GM23338 (cell line): ENCODE measurements at regions not wholly inside any gene's neighbourhood (a gene's known extent, or its start where the extent isn't known, plus 50 kb on each side); places are given as distances from the start of the nearest gene placed in this dataset.

ENCODE experiments used
- ATAC-seq: fragments of 200-7000 bp; cut with Tn5 transposase; 3 replicates; pipeline ENCODE4 v1.9.1; 2020
- DNase-seq: peaks from one replicate; pipeline ENCODE4 v3.0.0-alpha.2; 2015; ENCODE audit warnings: low spot score
- H2AFZ ChIP-seq: fragments of 200-600 bp; sonication (generic); 2 replicates; pipeline ENCODE4 v1.8.0; 2016; ENCODE audit warnings: antibody characterized with exemption, mild to moderate bottlenecking, moderate library complexity
- H3F3A ChIP-seq: fragments of 200-600 bp; sonication (generic); replicated peaks from 2 replicates; pipeline ENCODE4 v1.8.0; 2017; ENCODE audit warnings: antibody characterized with exemption, mixed run types, low read depth
- H3K27ac ChIP-seq: fragments of 200-600 bp; sonication (generic); 2 replicates; pipeline ENCODE4 v1.6.1; 2016; ENCODE audit warnings: low read depth
- H3K27me3 ChIP-seq: fragments of 200-600 bp; sonication (generic); 2 replicates; pipeline ENCODE4 v1.8.0; 2016; ENCODE audit warnings: mild to moderate bottlenecking, mixed run types, moderate library complexity; ENCODE audit not compliant: insufficient read depth
- H3K36me3 ChIP-seq: fragments of 200-600 bp; sonication (generic); 2 replicates; pipeline ENCODE4 v1.8.0; 2016; ENCODE audit warnings: mild to moderate bottlenecking; ENCODE audit not compliant: insufficient read depth
- H3K4me1 ChIP-seq: fragments of 200-600 bp; sonication (generic); 2 replicates; pipeline ENCODE4 v1.8.0; 2016; ENCODE audit warnings: mild to moderate bottlenecking, moderate library complexity; ENCODE audit not compliant: insufficient read depth
- H3K4me2 ChIP-seq: fragments of 200-600 bp; sonication (generic); 2 replicates; pipeline ENCODE4 v1.7.1; 2017; ENCODE audit warnings: mixed run types
- H3K4me3 ChIP-seq: fragments of 200-600 bp; sonication (generic); 2 replicates; pipeline ENCODE4 v1.6.1; 2016; ENCODE audit warnings: mixed run types
- H3K79me2 ChIP-seq: fragments of 200-600 bp; sonication (generic); replicated peaks from 2 replicates; pipeline ENCODE4 v1.8.0; 2017; ENCODE audit warnings: mild to moderate bottlenecking; ENCODE audit not compliant: insufficient read depth
- H3K9me2 ChIP-seq: fragments of 200-600 bp; sonication (generic); 2 replicates; pipeline ENCODE4 v1.8.0; 2017; ENCODE audit not compliant: insufficient read depth
- H4K20me1 ChIP-seq: fragments of 200-600 bp; sonication (generic); replicated peaks from 2 replicates; pipeline ENCODE4 v1.8.0; 2017; ENCODE audit warnings: mild to moderate bottlenecking; ENCODE audit not compliant: insufficient read depth
- H3K27ac Mint-ChIP-seq: 2 replicates; pipeline ENCODE4 v1.8.0; 2020; ENCODE audit warnings: inconsistent platforms, mild to moderate bottlenecking, moderate library complexity, mixed read lengths
- H3K27me3 Mint-ChIP-seq: 3 replicates; pipeline ENCODE4 v1.8.0; 2022; ENCODE audit warnings: low read depth, mild to moderate bottlenecking, moderate library complexity, mixed read lengths, inconsistent platforms; ENCODE audit not compliant: insufficient read depth, poor library complexity
- H3K36me3 Mint-ChIP-seq: 3 replicates; pipeline ENCODE4 v1.8.0; 2021; ENCODE audit warnings: low read depth, mild to moderate bottlenecking, inconsistent platforms, moderate library complexity, mixed read lengths
- H3K4me1 Mint-ChIP-seq: 3 replicates; pipeline ENCODE4 v1.8.0; 2020; ENCODE audit warnings: mild to moderate bottlenecking, inconsistent platforms, mixed read lengths
- H3K4me3 Mint-ChIP-seq: 3 replicates; pipeline ENCODE4 v1.8.0; 2021; ENCODE audit warnings: moderate library complexity, mild to moderate bottlenecking, inconsistent platforms, mixed read lengths
- H3K9me3 Mint-ChIP-seq: 3 replicates; pipeline ENCODE4 v1.8.0; 2020; ENCODE audit warnings: moderate library complexity, mild to moderate bottlenecking, inconsistent platforms, mixed read lengths
- CREB1 ChIP-seq: fragments of 250-450 bp; sonication (Bioruptor Pico); IDR thresholded peaks from 2 replicates; pipeline ENCODE4 v1.5.0; 2020; ENCODE audit warnings: low read depth, mild to moderate bottlenecking, moderate library complexity
- CTCF ChIP-seq, 2 experiments: fragments of 200-600 bp in 1 of 2; sonication (generic) in 1 of 2; conservative IDR thresholded peaks; 2 replicates each; pipeline versions ENCODE4 v1.5.1 to v1.6.1; 2016 to 2017; ENCODE audit warnings: antibody characterized with exemption in 2 of 2, low read depth in 2 of 2, mild to moderate bottlenecking in 2 of 2, moderate library complexity in 1 of 2
- EZH2 ChIP-seq: fragments of 200-600 bp; sonication (generic); IDR thresholded peaks from one replicate; pipeline ENCODE4 v1.8.0; 2017; ENCODE audit warnings: antibody characterized with exemption, mild to moderate bottlenecking, low read depth; ENCODE audit not compliant: unreplicated experiment
- EZH2phosphoT487 ChIP-seq: fragments of 200-600 bp; sonication (generic); IDR thresholded peaks from one replicate; pipeline ENCODE4 v1.8.1; 2018; ENCODE audit warnings: antibody characterized with exemption; ENCODE audit not compliant: unreplicated experiment
- JUNB ChIP-seq: IDR thresholded peaks from one replicate; pipeline ENCODE4 v1.6.1; 2016; ENCODE audit warnings: antibody characterized with exemption; ENCODE audit not compliant: unreplicated experiment
- NANOG ChIP-seq: IDR thresholded peaks from 2 replicates; pipeline ENCODE4 v1.6.1; 2016; ENCODE audit warnings: antibody characterized with exemption, borderline replicate concordance
- POLR2AphosphoS5 ChIP-seq: IDR thresholded peaks from 2 replicates; pipeline ENCODE4 v1.6.1; 2016; ENCODE audit warnings: antibody characterized with exemption, low read depth
- STAT1 ChIP-seq: IDR thresholded peaks from one replicate; pipeline ENCODE4 v1.6.1; 2016; ENCODE audit warnings: antibody characterized with exemption; ENCODE audit not compliant: unreplicated experiment
- ZNF114 ChIP-seq: fragments of 250-450 bp; sonication (Bioruptor Pico); IDR thresholded peaks from 2 replicates; pipeline ENCODE4 v1.5.0; 2020; ENCODE audit warnings: mild to moderate bottlenecking, moderate library complexity
- ZNF331 ChIP-seq: fragments of 250-450 bp; sonication (Bioruptor Pico); IDR thresholded peaks from 2 replicates; pipeline ENCODE4 v1.5.0; 2020; ENCODE audit warnings: low read depth, mild to moderate bottlenecking, moderate library complexity
- TF ChIP-seq, protein P1 (sequence below): fragments of 250-450 bp; sonication (Bioruptor Pico); IDR thresholded peaks from 2 replicates; pipeline ENCODE4 v1.5.0; 2020; ENCODE audit warnings: mild to moderate bottlenecking, moderate library complexity
- TF ChIP-seq, protein P2 (sequence below): IDR thresholded peaks from one replicate; pipeline ENCODE4 v1.6.1; 2018; ENCODE audit warnings: antibody characterized with exemption; ENCODE audit not compliant: unreplicated experiment
- TF ChIP-seq, protein P3 (sequence below): IDR thresholded peaks from 2 replicates; pipeline ENCODE4 v1.6.1; 2016; ENCODE audit warnings: antibody characterized with exemption

DNA sequence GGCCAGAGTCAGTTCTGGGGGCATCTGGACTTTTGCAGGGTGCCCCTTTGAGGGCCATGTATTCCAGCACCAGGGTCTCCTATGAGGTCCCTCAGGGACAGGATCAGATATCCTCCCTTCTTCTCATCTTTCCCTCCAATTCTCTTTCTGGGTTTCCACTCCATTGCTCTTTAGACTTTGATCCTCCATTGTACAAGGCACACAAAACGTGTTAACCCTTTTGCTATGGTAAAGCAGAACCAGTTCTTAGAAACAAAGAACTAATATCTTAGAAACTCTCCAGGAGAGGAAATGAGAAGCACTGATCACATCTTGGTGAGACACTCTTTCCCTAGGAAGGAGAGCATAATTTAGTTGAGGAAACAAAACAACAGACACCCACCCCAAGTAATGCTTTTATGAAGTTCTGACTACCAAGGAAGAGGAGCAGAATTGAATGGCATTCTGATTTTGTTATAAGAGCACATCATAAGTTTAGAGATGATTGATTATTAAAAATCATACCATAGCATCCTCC lies 200.7 kb upstream of the NPY2R start:
- Histone ChIP-seq H3K36me3 (no peaks in the 10 kb centered on the region), H3F3A (no peaks in the 10 kb centered on the region), H3K27me3 (no peaks in the 10 kb centered on the region), H3K4me1 (peaks cover 5% of the 10 kb centered on the region; the same call in 1 of the 2 replicates), H2AFZ (no peak overlapping the region), H4K20me1 (no peaks in the 10 kb centered on the region), H3K79me2 (no peaks in the 10 kb centered on the region), H3K27ac (no peak overlapping the region), H3K4me3 (no peak overlapping the region), H3K9me2 (no peaks in the 10 kb centered on the region), H3K4me2 (no peak overlapping the region)
- ATAC-seq (no peak), DNase-seq (no peak)
- H3K27me3 Mint-ChIP-seq, result no peaks in the 10 kb centered on the region
- H3K4me1 Mint-ChIP-seq, result peaks cover 7% of the 10 kb centered on the region; the same call in 2 of the 3 replicates
- no peak overlapping the region for H3K27ac Mint-ChIP-seq
- H3K36me3 Mint-ChIP-seq, result no peaks in the 10 kb centered on the region
- no peak overlapping the region for H3K4me3 Mint-ChIP-seq
- no peaks in the 10 kb centered on the region for H3K9me3 Mint-ChIP-seq
- TF ChIP-seq, protein P1, sequence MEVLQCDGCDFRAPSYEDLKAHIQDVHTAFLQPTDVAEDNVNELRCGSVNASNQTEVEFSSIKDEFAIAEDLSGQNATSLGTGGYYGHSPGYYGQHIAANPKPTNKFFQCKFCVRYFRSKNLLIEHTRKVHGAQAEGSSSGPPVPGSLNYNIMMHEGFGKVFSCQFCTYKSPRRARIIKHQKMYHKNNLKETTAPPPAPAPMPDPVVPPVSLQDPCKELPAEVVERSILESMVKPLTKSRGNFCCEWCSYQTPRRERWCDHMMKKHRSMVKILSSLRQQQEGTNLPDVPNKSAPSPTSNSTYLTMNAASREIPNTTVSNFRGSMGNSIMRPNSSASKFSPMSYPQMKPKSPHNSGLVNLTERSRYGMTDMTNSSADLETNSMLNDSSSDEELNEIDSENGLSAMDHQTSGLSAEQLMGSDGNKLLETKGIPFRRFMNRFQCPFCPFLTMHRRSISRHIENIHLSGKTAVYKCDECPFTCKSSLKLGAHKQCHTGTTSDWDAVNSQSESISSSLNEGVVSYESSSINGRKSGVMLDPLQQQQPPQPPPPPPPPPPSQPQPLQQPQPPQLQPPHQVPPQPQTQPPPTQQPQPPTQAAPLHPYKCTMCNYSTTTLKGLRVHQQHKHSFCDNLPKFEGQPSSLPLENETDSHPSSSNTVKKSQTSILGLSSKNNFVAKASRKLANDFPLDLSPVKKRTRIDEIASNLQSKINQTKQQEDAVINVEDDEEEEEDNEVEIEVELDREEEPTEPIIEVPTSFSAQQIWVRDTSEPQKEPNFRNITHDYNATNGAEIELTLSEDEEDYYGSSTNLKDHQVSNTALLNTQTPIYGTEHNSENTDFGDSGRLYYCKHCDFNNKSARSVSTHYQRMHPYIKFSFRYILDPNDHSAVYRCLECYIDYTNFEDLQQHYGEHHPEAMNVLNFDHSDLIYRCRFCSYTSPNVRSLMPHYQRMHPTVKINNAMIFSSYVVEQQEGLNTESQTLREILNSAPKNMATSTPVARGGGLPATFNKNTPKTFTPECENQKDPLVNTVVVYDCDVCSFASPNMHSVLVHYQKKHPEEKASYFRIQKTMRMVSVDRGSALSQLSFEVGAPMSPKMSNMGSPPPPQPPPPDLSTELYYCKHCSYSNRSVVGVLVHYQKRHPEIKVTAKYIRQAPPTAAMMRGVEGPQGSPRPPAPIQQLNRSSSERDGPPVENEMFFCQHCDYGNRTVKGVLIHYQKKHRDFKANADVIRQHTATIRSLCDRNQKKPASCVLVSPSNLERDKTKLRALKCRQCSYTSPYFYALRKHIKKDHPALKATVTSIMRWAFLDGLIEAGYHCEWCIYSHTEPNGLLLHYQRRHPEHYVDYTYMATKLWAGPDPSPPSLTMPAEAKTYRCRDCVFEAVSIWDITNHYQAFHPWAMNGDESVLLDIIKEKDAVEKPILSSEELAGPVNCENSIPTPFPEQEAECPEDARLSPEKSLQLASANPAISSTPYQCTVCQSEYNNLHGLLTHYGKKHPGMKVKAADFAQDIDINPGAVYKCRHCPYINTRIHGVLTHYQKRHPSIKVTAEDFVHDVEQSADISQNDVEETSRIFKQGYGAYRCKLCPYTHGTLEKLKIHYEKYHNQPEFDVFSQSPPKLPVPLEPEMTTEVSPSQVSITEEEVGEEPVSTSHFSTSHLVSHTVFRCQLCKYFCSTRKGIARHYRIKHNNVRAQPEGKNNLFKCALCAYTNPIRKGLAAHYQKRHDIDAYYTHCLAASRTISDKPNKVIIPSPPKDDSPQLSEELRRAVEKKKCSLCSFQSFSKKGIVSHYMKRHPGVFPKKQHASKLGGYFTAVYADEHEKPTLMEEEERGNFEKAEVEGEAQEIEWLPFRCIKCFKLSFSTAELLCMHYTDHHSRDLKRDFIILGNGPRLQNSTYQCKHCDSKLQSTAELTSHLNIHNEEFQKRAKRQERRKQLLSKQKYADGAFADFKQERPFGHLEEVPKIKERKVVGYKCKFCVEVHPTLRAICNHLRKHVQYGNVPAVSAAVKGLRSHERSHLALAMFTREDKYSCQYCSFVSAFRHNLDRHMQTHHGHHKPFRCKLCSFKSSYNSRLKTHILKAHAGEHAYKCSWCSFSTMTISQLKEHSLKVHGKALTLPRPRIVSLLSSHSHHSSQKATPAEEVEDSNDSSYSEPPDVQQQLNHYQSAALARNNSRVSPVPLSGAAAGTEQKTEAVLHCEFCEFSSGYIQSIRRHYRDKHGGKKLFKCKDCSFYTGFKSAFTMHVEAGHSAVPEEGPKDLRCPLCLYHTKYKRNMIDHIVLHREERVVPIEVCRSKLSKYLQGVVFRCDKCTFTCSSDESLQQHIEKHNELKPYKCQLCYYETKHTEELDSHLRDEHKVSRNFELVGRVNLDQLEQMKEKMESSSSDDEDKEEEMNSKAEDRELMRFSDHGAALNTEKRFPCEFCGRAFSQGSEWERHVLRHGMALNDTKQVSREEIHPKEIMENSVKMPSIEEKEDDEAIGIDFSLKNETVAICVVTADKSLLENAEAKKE (CRISPR knock-in tag), result no peak
- no peak for TF ChIP-seq EZH2
- TF ChIP-seq CREB1 (CRISPR knock-in tag), result no peak
- TF ChIP-seq CTCF (conservative IDR thresholded peaks at IDR 0.05; ENCODE audit: low read depth in 2 of 2), result no peak
- TF ChIP-seq NANOG, result no peak
- no peak for TF ChIP-seq EZH2phosphoT487
- TF ChIP-seq, protein P2, sequence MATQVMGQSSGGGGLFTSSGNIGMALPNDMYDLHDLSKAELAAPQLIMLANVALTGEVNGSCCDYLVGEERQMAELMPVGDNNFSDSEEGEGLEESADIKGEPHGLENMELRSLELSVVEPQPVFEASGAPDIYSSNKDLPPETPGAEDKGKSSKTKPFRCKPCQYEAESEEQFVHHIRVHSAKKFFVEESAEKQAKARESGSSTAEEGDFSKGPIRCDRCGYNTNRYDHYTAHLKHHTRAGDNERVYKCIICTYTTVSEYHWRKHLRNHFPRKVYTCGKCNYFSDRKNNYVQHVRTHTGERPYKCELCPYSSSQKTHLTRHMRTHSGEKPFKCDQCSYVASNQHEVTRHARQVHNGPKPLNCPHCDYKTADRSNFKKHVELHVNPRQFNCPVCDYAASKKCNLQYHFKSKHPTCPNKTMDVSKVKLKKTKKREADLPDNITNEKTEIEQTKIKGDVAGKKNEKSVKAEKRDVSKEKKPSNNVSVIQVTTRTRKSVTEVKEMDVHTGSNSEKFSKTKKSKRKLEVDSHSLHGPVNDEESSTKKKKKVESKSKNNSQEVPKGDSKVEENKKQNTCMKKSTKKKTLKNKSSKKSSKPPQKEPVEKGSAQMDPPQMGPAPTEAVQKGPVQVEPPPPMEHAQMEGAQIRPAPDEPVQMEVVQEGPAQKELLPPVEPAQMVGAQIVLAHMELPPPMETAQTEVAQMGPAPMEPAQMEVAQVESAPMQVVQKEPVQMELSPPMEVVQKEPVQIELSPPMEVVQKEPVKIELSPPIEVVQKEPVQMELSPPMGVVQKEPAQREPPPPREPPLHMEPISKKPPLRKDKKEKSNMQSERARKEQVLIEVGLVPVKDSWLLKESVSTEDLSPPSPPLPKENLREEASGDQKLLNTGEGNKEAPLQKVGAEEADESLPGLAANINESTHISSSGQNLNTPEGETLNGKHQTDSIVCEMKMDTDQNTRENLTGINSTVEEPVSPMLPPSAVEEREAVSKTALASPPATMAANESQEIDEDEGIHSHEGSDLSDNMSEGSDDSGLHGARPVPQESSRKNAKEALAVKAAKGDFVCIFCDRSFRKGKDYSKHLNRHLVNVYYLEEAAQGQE, result no peak
- TF ChIP-seq ZNF114, result no peak
- no peak for TF ChIP-seq JUNB
- TF ChIP-seq, protein P3, sequence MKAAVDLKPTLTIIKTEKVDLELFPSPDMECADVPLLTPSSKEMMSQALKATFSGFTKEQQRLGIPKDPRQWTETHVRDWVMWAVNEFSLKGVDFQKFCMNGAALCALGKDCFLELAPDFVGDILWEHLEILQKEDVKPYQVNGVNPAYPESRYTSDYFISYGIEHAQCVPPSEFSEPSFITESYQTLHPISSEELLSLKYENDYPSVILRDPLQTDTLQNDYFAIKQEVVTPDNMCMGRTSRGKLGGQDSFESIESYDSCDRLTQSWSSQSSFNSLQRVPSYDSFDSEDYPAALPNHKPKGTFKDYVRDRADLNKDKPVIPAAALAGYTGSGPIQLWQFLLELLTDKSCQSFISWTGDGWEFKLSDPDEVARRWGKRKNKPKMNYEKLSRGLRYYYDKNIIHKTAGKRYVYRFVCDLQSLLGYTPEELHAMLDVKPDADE, result no peak
- no peak for TF ChIP-seq STAT1
- TF ChIP-seq POLR2AphosphoS5, result no peak
- TF ChIP-seq ZNF331 (CRISPR knock-in tag), result no peak
